GM21381 (cell line): ENCODE measurements at regions not wholly inside any gene's neighbourhood (a gene's known extent, or its start where the extent isn't known, plus 50 kb on each side); places are given as distances from the start of the nearest gene placed in this dataset.

Experiments used
- ATAC-seq: cut with Tn5 transposase; IDR thresholded peaks from one replicate; pipeline ENCODE4 v1.9.1; 2021; ENCODE audit warnings: mild to moderate bottlenecking, moderate library complexity; ENCODE audit not compliant: unreplicated experiment

DNA sequence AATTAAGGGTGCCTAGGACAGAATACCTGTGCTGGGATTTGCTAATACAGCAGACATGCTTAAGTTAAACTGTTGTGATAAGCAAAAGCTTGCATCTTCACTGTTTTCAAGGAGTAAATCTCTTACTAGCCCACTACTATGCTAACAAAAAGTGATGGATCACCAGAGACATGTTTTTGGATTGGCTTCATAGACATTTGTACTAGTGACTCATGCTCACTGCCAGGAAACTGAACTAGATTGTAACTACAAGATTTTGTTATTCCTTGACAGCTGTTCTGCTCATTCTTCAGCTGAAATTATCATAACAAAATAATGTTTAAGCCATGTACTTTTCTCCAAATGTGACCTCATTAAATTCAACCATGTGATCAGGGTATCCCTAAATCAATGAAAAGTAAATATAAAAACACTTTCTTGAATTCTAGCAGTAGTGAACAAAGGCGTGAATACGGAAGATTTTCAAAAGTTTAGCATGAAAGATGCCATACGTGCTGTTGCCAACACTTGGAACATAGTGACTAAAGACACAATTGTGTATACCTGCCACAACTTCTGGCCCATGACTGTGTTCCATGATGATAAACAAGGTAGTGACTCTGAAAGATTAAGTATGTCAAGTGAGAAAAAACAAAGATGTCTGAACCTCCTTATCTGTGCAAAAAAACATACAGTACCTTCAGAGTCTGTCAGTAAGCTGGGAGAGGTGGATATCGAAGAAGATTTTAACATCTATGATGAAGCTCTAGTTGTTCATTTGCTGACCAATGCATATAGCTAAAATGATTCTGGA is 154.0 kb downstream of the BTC start:
- no peak for ATAC-seq

DNA sequence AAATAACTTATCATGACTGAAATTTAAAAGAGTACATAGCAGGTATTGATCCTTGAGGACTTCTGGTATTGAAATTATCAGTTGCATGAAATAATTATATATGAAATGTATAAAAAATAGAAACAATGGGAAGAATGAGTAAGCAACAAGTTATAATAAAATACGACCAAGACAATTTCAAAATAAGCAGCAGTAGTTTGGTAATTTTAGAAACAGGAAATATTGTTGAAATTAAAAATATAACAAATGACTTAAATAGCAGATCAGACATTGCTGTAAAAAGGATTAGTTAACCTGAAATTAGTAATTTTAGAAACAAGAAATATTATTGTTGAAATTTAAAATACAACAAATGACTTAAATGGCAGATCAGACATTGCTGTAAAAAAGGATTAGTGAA is 152.3 kb downstream of the BTC start:
- ATAC-seq: no peak

DNA sequence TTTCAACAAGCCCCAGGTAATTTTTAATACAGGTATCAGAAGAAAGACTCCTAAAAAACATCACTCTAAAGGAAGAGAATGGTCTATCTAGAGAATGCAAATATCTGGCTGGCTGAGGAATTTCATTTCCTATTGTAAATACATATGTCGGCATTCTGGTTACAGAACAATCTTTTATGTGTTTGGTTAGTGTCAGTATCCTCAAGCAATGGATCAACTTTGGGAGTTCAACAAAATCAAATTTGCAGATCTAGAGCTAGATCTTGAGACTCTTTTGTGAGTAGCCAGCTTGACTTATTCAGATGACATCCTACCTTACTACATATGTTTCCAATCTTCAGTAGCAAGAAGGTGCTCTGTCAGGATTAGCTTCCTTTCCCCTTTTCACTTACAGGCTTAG is 145.1 kb downstream of the BTC start:
- no peak for ATAC-seq

DNA sequence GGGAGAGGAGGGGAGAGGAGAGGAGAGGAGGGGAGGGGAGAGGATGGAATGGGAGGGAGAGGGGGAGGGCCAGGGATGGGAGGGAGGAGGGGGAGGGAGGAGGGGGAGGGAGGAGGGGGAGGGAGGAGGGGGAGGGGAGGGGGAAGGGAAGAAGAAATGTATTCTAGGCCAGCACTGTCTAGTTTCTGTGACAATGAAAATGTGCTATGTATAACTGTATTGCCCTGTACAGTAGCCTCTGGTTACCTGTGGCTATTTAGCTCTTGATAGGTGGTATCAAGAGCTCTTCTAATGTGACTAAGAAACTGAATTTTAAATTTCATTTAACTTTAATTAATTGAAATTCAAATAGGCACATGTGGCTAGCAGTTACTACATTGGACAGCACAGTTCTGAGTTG is 143.1 kb downstream of the BTC start:
- no peak for ATAC-seq

DNA sequence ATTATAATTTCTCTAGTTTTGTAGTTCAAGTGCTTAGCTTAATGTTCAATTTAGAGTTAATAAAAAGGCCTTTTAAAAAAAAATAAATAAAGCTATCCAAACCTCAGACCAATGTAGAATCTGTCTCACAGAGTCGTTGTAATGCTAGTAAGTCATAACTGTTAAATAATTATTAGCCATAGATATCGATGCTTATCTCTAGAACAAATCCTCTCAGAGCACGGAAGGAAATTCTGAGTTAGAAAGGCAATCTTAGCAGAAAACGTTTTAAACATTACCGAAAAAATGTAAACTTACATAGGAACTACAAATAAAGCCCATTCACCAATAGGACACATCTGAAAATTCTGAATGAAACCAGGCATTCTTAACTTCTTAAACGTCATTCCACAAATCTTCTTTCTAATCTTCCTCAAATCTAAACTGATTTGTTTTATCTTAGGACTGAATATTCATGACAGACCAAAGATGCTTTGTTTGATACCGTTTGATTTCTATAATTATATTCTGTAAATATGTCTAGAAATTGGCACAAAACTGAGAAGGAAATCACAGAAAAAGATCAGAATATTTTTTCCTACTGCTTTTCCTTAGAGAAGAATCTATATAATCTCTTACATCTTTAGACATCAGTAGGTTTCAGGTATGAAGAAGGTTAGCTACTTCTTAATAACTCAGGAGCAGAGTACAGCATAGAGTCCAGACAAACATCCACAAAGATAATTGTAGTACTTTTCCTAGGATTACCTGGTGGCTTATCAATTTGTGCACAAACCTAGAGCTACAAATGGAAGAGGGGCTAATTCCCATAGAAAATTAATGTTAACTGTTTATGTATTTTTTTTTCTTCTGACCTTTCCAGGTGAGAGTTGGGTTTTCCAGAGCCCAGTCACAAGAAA is 140.7 kb downstream of the BTC start:
- no peak for ATAC-seq

DNA sequence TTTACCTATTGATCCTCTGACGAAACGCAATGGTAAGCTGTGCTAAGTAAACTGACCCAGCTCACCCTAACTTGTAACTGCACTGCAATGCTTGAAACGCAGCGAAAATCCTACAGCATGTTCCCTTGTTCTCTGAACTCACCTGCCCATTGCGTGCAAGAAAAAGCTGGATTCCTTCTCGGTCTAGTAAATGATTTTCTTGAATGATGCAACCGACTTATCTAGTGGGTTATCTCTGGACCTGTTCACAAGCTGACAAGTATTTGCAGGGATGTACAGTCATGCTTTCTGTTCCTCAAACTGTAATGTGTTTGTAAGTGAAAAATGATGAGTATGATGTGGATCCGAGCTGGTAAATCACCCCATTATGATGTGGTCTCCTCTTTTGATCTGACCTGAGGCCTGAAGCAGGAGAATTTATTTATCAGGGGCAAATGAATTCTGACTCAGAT is 140.1 kb downstream of the BTC start:
- ATAC-seq: no peak

DNA sequence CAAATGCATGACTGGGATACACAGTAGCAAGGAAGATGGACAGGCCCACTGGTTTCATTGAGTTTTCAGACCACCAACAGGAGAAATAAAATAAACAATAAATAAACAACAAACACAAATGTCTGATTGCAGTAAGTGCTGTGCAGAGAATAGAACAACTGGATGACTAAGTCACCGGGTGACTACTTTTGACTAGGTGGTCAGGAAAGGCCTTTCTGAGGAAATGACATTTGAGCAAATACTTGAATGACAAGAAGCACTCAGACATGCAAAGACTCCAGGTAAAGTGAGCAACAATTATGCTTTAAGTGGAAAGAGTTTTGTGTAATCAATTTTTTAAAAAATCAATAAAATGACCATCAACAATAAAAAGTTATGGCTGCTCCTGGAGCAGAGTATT is 137.7 kb downstream of the BTC start:
- ATAC-seq: no peak

DNA sequence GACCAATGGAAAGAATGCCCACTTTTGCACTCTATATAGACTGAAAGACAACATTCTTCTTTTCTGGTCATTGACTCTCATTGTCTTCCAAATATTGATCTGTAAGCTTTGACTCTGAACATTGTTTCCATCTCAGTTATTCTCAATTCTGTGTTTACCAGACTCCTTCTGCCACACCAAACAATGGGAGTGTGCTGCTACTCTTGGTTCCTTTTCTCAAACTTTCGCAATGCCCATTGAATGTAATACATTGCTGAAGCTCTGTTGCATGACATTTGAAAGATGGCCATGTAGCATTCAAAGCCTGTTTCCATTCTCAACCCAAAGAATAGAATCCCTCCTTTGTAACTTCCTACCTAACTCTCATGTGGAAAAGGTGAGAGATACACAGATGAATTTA is 136.2 kb downstream of the BTC start:
- no peak for ATAC-seq

DNA sequence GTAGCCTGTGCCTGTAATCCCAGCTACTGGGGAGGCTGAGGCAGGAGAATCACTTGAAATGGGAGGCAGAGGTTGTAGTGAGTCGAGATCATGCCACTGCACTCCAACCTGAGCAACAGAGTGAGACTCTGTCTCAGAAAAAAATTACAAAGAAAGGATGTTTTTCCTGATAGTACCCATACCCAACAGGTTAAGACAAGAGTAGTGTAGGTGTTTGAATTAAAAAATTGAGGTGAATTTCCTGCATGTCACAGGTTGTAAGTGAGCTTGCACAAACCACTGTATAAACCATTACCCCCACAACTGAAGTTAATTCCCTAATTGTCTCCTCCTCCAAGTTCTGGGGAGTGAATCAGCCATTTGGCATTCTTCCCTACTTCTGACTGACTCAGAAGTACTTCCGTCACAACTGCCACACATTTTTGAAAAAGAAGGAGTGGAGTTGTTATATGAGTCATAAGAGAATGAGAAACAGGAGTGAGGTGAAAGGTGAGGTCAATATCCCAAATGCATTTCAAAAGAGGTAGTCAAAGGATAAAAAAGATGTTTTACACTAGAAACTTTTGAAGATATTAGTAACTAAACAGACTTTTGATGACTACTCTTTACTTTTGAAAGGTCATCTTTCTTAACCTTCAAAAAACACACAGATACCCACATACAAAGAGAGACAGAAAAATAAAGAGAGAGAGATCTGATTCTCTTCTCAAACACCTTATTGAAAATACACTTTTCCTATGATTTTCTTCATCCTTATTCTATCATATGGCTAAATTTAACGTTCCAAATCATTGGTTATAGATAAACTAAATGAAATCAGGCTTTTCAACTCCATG is 134.5 kb downstream of the BTC start:
- ATAC-seq: no peak

DNA sequence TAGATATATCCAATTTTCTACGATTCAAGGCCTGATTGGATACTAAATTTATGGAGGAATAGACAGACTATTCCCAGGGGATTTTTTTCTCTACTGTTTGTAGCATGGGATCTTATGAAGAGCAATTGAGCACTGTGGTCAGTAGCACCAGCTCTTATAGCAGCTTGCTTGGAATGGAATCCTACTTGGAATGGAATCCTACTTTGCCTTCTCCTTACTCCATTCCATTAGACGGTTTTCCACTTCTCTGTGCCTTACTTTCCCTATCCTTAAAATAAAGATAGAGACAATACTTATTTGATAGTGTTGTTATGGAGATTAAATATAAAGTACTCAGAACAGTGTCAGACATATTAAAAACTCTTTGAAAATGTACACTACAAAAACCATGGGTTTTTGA is 133.5 kb downstream of the BTC start:
- ATAC-seq: no peak

DNA sequence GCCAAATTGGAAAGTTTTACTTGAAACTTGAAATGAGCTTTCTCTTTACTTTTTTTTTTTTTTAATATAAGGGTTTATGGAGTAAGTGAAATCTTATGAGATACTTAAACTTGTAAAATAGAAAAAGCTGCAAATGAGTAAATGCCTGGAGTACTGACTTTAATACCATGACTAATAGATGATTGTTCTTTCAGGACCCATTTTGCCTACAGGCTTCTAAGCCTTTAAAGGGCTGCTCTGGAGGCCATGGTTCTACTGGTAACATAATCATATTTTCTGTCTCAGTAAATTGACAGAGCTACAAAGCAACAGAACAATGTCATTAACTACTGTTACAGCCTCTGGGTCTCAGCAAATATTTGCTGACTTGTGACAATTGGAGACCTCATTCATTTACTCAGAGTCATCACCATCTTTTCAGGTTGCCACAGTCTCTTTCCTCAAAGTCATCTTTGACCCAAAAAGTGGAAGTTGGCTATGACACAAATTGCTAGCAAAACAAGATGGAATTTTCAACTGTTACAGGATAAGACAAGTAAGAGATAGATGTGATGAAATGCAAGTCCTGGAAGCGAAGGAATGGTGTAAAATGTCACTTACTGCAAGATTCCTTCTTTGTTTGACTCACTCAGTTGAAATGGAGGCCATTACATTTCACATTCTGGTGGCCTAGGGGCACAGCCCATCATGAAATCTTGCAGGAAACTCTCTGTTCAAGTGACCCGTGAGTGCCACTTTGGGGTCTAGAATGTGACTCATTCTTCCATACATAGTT is 132.7 kb downstream of the BTC start:
- ATAC-seq: no peak

DNA sequence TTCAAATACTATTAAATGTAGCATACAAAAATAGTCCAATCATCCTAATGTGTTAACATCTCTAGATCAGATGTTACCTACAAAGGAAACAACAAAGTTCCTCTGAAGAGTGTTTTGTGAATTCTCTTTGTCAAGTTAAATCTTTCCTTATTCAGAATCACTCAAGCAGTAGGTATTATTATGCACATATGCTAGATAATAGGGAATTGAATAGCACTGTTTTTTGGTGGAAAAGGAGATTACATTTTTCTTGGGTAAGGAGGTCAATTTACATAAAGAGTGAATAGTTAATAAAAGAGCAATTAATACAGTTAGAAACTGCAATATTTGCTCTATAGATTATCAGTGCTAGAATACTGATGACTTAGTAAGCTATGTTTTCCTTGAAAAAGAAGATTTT is 130.7 kb downstream of the BTC start:
- ATAC-seq: no peak

DNA sequence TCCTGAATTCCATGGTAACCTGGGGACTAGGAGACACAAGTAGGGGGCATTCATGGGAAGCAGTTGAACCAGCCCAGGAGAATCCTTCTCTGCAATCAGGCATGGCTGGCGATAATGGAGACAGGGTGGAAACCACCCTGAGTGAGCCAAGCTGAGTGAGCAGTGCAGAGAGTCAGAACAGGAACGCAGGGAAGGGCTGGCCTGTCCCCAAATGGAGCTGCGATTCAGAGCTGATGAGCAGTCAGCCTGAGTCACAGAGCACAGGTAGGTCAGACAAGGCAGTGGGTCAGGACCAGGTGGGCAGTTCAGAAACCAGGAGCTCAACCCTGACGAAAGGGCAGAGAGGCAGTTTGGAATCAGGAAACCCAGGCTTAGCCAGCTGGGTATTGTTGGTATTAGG is 129.0 kb downstream of the BTC start:
- ATAC-seq: no peak

DNA sequence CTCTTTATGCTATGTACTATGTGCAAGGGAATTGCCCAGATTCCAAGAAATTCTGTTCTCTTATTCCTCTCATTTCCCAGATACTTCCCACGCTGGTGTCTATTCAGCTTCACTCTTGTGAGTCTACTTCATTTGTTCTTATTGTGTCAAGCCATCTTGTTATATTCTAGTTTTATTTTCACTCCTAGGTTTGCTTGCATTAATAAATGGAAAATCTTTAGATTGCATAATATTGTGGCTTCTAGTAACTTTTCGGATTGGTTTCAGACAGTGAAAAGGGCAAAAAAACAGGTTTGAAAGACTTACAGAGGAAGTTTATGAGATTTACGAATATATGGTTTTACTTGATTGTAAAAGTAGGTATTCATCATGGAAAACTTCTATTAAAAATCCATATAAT is 128.4 kb downstream of the BTC start:
- no peak for ATAC-seq

DNA sequence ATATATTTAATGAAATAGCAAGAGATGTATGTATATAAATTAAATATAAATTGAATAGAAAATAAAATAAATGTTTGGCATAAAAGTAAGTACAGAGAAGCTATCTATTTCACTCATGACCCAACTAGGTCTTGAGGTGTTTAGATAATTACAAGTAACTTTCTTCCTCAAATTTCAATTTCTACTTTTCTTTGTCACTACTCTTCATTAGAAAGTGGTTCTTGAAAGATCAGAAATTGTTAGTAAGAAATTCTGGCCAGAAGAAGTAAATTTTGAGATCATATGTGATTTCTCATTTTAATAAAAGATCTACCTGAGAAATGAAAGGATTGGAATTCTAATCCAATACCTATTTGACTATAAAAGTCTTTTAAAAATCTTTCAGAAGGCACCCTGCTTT is 126.9 kb downstream of the BTC start:
- no peak for ATAC-seq

DNA sequence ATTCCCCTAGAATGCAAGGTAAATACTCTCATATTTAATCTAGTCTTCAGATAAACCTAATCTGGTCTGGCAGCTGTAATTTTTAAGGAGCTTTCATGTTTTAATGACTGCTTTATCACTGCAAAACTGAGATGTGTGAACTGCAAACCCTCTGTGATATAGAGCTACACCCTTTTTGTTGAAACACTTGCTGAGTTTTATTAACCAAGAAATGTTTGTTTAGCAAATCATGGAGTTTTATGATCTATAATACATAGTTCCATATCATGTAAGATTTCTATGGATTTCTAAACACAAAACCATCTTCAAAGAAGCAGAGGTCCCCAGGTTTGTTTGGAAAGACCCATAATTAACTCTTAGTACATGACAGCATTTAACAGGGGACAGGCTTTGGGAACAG is 126.4 kb downstream of the BTC start:
- no peak for ATAC-seq

DNA sequence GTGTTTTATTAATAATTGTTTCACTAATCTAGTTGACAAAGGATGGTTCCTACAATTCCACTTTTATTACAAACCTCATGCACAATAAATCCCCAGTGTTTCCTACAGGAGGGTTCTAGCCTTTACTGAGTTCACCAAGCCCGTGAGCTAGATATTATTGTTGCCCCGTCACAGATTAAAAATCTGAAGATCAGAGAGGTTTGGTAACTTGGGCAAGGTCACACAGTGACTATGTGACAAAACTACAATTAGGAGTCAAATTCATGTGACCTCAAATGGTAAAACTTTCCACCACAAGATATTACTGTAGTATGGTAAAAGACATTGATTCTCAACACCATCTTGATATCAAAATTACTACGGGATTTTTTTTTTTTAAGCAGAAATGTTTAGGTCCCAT is 124.6 kb downstream of the BTC start:
- no peak for ATAC-seq

DNA sequence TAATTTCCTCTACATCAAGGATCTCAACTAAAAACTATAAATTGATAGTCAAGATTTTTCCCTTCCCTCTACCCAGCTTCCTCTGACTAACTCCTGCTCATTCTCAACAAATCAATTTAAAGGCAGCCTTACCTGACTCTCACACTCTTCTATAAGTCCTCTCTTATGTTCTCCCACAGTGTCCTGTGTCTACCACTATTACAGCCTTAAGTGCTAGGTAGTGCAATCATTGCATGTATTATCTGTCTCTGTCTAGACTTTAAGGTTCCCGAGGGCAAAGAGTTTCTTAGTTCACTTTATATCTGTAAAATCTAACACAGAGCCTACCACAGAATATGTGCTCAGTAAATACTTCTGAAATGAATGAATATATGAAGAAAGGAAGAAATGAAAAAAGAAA is 123.7 kb downstream of the BTC start:
- ATAC-seq: no peak

DNA sequence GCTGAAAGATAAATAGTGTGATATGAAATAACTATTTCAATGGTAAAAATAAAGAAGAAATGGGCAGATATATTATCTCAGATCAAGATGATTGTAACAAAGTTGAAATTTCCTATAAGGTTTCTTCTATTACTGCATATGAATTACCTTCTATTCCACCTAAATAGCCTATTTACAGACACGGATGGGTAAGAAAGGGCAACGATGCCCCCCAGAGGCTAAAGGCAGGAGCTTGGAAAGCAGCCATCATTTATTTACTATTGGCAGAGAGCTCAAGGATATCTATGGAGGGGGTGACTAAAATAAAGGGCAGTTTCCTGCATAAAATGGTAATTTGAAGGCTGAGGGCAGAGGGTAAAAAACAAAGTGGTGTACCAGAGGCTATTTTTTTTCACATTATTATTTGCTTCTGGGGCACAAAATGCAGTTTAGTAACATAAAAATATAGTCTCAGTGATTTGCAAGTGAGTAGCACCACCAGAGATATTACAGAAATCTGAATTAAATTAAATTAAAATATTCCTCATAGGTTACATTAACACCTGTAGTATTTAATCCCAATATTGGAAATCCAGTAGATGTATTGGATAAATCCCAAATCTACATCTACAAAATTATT is 123.1 kb downstream of the BTC start:
- no peak for ATAC-seq

DNA sequence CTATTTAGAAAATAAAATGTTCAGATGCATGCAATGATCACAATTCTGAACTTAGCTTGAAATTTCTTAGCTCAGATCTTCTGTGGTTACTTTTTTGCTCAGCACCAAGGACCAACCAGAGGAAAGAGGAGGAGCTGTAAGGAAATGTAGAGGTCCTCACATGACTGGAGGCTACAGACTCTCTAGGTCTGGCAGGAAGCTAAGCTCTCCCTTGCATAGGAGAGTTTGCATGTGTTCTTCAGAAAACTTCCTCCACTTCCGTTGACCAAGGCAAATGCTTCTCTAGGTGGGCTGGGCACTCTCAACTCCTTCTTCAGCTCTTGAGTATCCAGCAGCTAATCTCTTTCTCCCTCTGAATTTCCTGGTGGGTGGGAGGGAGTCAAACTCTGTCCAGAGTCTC is 119.6 kb downstream of the BTC start:
- ATAC-seq: no peak
